ENCODE measurements at regions not wholly inside any gene's neighbourhood (a gene's known extent, or its start where the extent isn't known, plus 50 kb on each side); places are given as distances from the start of the nearest gene placed in this dataset.
"Not testable (repeated sequence)": the region's sequence is repeated elsewhere in the genome, so short reads cannot be mapped to it uniquely, and the experiment has no call there.

GRCh38 chr3:75265897-75266296 is 398.2 kb upstream of the FRG2C start:
- Mint-ChIP-seq H3K27ac (no peak overlapping the region), H3K9me3 (no peaks in the 10 kb centered on the region), H3K27me3 (peaks cover 3% of the 10 kb centered on the region), H3K4me1 (ENCODE audit: unreplicated experiment) (peaks cover 4% of the 10 kb centered on the region), H3K4me3 (no peak overlapping the region), H3K36me3 (no peaks in the 10 kb centered on the region)
- TF ChIP-seq, protein P1, sequence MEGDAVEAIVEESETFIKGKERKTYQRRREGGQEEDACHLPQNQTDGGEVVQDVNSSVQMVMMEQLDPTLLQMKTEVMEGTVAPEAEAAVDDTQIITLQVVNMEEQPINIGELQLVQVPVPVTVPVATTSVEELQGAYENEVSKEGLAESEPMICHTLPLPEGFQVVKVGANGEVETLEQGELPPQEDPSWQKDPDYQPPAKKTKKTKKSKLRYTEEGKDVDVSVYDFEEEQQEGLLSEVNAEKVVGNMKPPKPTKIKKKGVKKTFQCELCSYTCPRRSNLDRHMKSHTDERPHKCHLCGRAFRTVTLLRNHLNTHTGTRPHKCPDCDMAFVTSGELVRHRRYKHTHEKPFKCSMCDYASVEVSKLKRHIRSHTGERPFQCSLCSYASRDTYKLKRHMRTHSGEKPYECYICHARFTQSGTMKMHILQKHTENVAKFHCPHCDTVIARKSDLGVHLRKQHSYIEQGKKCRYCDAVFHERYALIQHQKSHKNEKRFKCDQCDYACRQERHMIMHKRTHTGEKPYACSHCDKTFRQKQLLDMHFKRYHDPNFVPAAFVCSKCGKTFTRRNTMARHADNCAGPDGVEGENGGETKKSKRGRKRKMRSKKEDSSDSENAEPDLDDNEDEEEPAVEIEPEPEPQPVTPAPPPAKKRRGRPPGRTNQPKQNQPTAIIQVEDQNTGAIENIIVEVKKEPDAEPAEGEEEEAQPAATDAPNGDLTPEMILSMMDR (conservative IDR thresholded peaks at IDR 0.05), result no peak
- no peak for DNase-seq (ENCODE audit: extremely low spot score, unreplicated experiment)

GRCh38 chr3:75268576-75268975 is 395.6 kb upstream of the FRG2C start:
- not testable (repeated sequence) for H3K27ac Mint-ChIP-seq; H3K4me3 Mint-ChIP-seq; H3K27me3 Mint-ChIP-seq; H3K4me1 Mint-ChIP-seq (ENCODE audit: unreplicated experiment); DNase-seq (ENCODE audit: extremely low spot score, unreplicated experiment); H3K9me3 Mint-ChIP-seq; H3K36me3 Mint-ChIP-seq

DNA sequence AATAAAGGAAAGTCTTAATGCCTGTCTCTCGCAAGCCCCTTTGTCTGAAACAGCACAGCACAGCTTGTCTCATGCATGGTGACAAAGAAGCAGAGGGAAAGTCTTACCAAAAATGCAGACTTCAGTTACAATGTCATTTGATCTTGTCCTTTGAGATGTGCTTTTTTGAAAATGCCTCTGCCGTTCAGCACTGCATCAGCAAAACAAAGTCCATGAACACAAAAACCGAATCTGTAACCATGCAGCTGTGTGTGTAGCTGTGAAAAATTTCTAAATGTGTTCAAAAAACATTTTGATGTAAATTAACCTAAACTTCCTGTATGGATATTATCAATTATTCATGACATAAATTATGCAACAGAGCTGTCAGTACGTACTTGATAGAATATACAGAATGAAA is 391.9 kb upstream of the FRG2C start:
- DNase-seq (ENCODE audit: extremely low spot score, unreplicated experiment); H3K9me3 Mint-ChIP-seq; H3K4me3 Mint-ChIP-seq; H3K27ac Mint-ChIP-seq; H3K36me3 Mint-ChIP-seq; H3K4me1 Mint-ChIP-seq (ENCODE audit: unreplicated experiment); H3K27me3 Mint-ChIP-seq: not testable (repeated sequence)

DNA sequence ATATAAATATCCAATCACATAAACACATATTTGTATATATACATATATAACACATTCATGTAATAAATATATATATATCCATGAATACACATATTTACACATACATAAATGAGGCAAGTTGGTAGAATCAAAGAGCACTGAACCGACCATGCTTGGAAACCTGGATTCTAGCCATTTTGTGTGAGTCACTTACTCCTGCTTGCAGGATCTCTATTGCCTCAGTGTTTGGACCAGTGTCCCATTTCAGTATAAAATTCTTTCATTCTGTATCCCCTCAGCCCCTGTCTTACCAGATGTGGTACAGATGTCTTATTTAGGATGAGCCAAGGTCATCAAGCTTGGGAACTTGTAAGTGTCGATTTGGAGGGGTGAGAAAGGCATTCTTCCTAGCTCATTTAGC is 391.4 kb upstream of the FRG2C start:
- H3K27me3 Mint-ChIP-seq, result no peaks in the 10 kb centered on the region
- no peaks in the 10 kb centered on the region for H3K36me3 Mint-ChIP-seq
- H3K27ac Mint-ChIP-seq, result no peak overlapping the region
- H3K4me3 Mint-ChIP-seq, result no peak overlapping the region
- no peaks in the 10 kb centered on the region for H3K4me1 Mint-ChIP-seq (ENCODE audit: unreplicated experiment)
- TF ChIP-seq, protein P1 (conservative IDR thresholded peaks at IDR 0.05), result no peak
- no peak for DNase-seq (ENCODE audit: extremely low spot score, unreplicated experiment)
- H3K9me3 Mint-ChIP-seq, result no peaks in the 10 kb centered on the region

GRCh38 chr3:75285531-75286148 is 378.5 kb upstream of the FRG2C start:
- H3K4me3 Mint-ChIP-seq; H3K36me3 Mint-ChIP-seq; H3K4me1 Mint-ChIP-seq (ENCODE audit: unreplicated experiment); H3K27ac Mint-ChIP-seq; H3K9me3 Mint-ChIP-seq; DNase-seq (ENCODE audit: extremely low spot score, unreplicated experiment): not testable (repeated sequence)
- peaks cover 17% of the 10 kb centered on the region for H3K27me3 Mint-ChIP-seq

GRCh38 chr3:75288972-75289574 is 375.1 kb upstream of the FRG2C start:
- not testable (repeated sequence) for H3K27ac Mint-ChIP-seq; H3K4me1 Mint-ChIP-seq (ENCODE audit: unreplicated experiment); H3K9me3 Mint-ChIP-seq; DNase-seq (ENCODE audit: extremely low spot score, unreplicated experiment); H3K4me3 Mint-ChIP-seq; H3K36me3 Mint-ChIP-seq
- H3K27me3 Mint-ChIP-seq, result peaks cover 20% of the 10 kb centered on the region

GRCh38 chr3:75294124-75294523 is 370.0 kb upstream of the FRG2C start:
- H3K27me3 Mint-ChIP-seq, result peaks cover 18% of the 10 kb centered on the region
- H3K4me3 Mint-ChIP-seq, result no peak overlapping the region
- no peaks in the 10 kb centered on the region for H3K36me3 Mint-ChIP-seq
- no peak for DNase-seq (ENCODE audit: extremely low spot score, unreplicated experiment)
- H3K27ac Mint-ChIP-seq, result peak overlapping the region; percentile 22
- H3K9me3 Mint-ChIP-seq, result peaks cover 5% of the 10 kb centered on the region
- peaks cover 6% of the 10 kb centered on the region for H3K4me1 Mint-ChIP-seq (ENCODE audit: unreplicated experiment)
- TF ChIP-seq, protein P1 (conservative IDR thresholded peaks at IDR 0.05), result peak; percentile 79
